ENCODE measurements at regions not wholly inside any gene's neighbourhood (a gene's known extent, or its start where the extent isn't known, plus 50 kb on each side); places are given as distances from the start of the nearest gene placed in this dataset.

DNA sequence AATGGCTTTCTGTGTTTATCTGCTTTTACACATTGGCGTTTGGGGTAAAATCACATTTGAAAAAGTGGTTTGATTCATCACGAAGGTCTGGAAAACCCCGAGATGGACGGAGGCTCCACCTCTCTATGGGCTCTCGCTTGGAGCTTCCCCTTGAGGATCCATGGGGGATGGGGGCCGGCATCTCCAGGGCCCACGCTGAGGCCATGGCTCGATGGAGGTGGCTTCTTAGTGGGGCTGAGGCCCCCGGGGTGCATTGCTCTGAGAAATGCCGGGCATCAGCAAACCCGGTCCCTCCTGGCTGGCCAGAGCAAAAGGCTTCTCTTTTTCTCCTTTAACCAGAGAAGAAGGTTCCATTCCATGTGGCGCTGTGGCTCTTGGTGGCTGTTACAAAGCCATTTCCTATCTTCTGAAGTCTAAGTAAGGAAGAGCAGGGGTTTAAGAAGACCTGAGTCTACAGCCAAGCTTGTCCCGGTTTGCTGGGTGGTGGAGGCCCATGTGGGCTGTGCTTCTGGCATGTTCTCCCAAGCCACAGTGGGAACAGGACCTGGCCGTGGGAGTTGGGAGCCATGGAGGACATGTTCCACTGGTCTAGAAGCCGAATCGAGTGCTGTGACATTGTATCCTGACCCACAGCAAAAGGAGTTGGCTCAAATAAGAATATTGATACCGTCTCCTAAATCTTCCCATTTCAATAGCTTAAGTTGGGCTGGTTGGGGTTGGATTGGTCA is 243.5 kb upstream of the PITRM1 start:
- no peak overlapping the region for H3K4me3 ChIP-seq
- no peak overlapping the region for H3K27ac ChIP-seq
- H3K4me1 ChIP-seq: no peaks in the 10 kb centered on the region
- no peaks in the 10 kb centered on the region for H3K9me3 ChIP-seq
- peak in 1 of 2 donors; percentile 71 for DNase-seq (ENCODE audit: extremely low spot score in 2 of 2)
- intact Hi-C loops (cut with DNase I): no loop called here
- no peaks in the 10 kb centered on the region for H3K36me3 ChIP-seq
- H3K27me3 ChIP-seq: no peaks in the 10 kb centered on the region
- TF ChIP-seq POLR2AphosphoS5 (IDR thresholded peaks at IDR 0.05; ENCODE audit: insufficient read depth in 1 of 2, low read depth in 1 of 2) (no peak), POLR2A (IDR thresholded peaks at IDR 0.05) (no peak)
- TF ChIP-seq, protein P1, sequence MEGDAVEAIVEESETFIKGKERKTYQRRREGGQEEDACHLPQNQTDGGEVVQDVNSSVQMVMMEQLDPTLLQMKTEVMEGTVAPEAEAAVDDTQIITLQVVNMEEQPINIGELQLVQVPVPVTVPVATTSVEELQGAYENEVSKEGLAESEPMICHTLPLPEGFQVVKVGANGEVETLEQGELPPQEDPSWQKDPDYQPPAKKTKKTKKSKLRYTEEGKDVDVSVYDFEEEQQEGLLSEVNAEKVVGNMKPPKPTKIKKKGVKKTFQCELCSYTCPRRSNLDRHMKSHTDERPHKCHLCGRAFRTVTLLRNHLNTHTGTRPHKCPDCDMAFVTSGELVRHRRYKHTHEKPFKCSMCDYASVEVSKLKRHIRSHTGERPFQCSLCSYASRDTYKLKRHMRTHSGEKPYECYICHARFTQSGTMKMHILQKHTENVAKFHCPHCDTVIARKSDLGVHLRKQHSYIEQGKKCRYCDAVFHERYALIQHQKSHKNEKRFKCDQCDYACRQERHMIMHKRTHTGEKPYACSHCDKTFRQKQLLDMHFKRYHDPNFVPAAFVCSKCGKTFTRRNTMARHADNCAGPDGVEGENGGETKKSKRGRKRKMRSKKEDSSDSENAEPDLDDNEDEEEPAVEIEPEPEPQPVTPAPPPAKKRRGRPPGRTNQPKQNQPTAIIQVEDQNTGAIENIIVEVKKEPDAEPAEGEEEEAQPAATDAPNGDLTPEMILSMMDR (IDR thresholded peaks at IDR 0.05): no peak

DNA sequence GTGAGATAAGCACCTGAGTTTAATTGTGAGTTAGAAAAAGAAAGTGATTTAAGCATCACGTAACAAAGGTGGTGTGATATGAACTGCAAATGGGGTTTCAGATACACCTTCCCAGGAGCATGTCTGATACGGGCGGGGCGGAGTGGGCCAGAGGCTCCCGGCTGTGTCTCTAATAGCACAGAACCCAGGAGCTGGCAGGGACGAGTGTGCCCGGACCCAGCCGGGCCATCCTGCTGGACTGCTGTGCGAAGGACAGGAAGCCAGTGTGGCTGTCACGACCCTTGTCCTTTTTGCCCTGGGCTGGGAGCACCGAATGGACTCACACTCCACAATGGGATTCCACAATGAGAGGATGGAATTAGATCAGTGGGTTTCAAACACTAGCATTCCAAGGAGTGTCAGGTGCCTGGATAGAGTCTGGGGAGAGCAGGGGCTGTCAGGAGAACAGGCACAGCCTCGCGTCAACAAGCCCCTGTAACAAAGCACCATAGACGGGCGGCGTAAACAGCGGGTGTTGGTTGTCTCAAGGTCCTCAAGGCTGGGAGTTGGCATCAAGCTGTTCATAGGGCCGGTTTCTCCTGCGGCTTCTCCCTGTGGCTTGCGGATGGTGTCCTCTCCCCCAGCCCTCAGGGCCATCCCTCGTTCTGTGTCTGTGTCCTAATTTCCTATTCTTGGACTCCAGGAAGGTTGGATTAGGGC is 242.6 kb upstream of the PITRM1 start:
- H3K9me3 ChIP-seq: no peaks in the 10 kb centered on the region
- DNase-seq (ENCODE audit: extremely low spot score in 2 of 2): peak; percentile 77 to 90
- no peaks in the 10 kb centered on the region for H3K4me1 ChIP-seq
- no peak for TF ChIP-seq POLR2AphosphoS5 (IDR thresholded peaks at IDR 0.05; ENCODE audit: insufficient read depth in 1 of 2, low read depth in 1 of 2)
- TF ChIP-seq POLR2A (IDR thresholded peaks at IDR 0.05): no peak
- TF ChIP-seq, protein P1 (IDR thresholded peaks at IDR 0.05): no peak
- intact Hi-C loops (cut with DNase I): no loop called here
- H3K36me3 ChIP-seq: no peaks in the 10 kb centered on the region
- H3K4me3 ChIP-seq: no peak overlapping the region
- H3K27ac ChIP-seq: no peak overlapping the region
- H3K27me3 ChIP-seq: no peaks in the 10 kb centered on the region

DNA sequence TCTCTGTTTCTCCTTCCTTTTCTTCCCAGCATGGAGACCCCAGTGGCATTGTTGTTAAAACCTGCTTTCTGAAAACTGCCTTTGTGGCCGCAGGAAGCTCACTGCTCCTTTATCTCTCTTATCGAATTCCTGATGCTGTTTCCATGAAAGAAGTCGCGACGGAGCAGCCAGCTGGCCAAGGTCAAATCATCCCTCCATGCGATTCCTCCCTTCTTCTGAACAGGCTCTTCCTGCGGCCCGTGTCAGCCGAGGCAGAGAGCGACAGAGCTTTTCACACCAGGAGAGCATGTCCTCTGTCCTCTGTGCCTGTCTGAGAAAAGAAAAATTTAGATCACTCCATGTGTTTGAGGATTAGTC is 242.1 kb upstream of the PITRM1 start:
- peak in 1 of 2 donors; percentile 49 for DNase-seq (ENCODE audit: extremely low spot score in 2 of 2)
- H3K36me3 ChIP-seq: no peaks in the 10 kb centered on the region
- H3K4me1 ChIP-seq: no peaks in the 10 kb centered on the region
- H3K4me3 ChIP-seq: no peak overlapping the region
- TF ChIP-seq, protein P1 (IDR thresholded peaks at IDR 0.05): no peak
- TF ChIP-seq POLR2A (IDR thresholded peaks at IDR 0.05) (no peak), POLR2AphosphoS5 (IDR thresholded peaks at IDR 0.05; ENCODE audit: insufficient read depth in 1 of 2, low read depth in 1 of 2) (no peak)
- H3K27me3 ChIP-seq: no peaks in the 10 kb centered on the region
- intact Hi-C loops (cut with DNase I): no loop called here
- H3K27ac ChIP-seq: no peak overlapping the region
- no peaks in the 10 kb centered on the region for H3K9me3 ChIP-seq

DNA sequence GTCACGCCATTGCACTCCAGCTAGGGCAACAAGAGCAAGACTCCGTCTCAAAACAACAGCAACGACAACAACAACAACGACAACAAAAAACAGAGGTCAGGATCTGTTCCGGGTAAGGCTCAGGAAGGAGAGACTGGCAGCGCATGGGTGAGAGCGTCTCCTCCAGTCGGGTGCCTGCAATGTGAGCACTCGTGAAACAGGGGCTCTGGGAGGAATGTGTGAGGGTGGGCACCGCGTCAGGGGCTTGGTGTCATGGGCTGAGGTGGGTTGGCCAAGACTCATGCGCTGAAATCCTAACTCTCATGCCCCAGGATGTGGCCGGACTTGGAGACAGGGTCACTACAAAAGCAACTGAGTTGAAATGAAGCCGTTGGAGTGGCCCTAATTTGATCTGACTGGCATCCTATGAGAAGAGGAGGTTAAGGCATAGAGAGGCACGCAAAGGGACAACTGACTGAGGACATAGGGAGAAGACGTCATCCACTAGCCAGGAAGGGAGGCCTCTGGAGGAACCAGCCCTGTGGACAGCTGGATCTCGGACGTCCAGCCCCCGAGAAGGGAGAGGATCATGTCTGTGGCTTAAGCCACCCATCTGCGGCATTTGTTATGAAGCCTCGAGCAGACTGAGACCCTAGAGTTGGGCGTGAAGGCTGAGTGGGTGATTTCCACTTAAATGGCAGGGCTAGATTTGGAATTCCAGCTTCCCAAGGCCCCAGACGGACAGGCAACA is 241.5 kb upstream of the PITRM1 start:
- Histone ChIP-seq H3K36me3 (no peaks in the 10 kb centered on the region), H3K9me3 (no peaks in the 10 kb centered on the region), H3K4me3 (no peak overlapping the region), H3K27me3 (no peaks in the 10 kb centered on the region), H3K27ac (no peak overlapping the region), H3K4me1 (no peaks in the 10 kb centered on the region)
- intact Hi-C loops (cut with DNase I): no loop called here
- no peak for TF ChIP-seq POLR2A (IDR thresholded peaks at IDR 0.05)
- TF ChIP-seq POLR2AphosphoS5 (IDR thresholded peaks at IDR 0.05; ENCODE audit: insufficient read depth in 1 of 2, low read depth in 1 of 2): no peak
- TF ChIP-seq, protein P1 (IDR thresholded peaks at IDR 0.05): no peak
- DNase-seq (ENCODE audit: extremely low spot score in 2 of 2): peak in 1 of 2 donors; percentile 94

Data from vagina (tissue), 2 donors.